HG03095 (cell line): ENCODE measurements at regions not wholly inside any gene's neighbourhood (a gene's known extent, or its start where the extent isn't known, plus 50 kb on each side); places are given as distances from the start of the nearest gene placed in this dataset.
"Not testable (repeated sequence)": the region's sequence is repeated elsewhere in the genome, so short reads cannot be mapped to it uniquely, and the experiment has no call there.

Experiments used
- ATAC-seq: cut with Tn5 transposase; IDR thresholded peaks from one replicate; pipeline ENCODE4 v1.9.1; 2021; ENCODE audit warnings: moderate library complexity; ENCODE audit not compliant: unreplicated experiment

DNA sequence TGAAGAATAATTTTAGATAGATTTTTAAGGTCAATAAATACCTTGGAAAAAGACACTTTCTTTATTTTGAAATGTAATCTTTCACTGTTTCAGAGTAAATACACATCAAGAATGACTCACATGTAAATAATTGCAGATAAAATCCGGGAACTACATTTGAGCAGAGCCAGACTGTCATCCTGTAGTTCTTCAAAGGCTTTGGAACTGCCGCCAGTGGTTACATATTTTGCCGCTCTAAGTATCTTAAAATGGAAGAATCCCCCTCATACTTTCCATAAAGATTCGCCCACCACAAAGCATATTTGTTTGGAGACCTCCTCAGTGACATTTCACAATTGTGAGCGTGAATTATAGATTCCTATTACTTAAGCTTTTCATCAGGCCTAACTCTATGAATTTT is 607.8 kb upstream of the ZFP42 start:
- ATAC-seq: no peak

DNA sequence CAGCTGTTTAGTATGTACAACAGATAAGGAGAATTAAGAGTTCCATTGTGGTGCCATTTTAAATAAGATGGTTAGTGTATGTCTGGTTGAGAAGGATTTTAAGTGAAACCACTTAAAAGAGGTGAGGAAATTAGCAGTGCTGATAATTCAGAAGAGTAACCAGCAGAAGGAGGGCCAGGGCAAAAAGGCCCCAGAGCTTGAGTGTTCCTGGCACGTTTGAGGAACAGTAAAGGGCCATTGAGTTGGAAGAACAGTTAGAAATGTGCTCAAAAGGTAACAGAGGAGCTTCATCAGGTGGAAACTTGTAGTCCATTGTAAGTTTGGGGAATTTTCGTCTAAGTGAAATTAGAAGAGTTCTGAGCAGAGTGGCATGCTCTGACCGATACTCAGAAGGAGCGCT is 606.2 kb upstream of the ZFP42 start:
- no peak for ATAC-seq

DNA sequence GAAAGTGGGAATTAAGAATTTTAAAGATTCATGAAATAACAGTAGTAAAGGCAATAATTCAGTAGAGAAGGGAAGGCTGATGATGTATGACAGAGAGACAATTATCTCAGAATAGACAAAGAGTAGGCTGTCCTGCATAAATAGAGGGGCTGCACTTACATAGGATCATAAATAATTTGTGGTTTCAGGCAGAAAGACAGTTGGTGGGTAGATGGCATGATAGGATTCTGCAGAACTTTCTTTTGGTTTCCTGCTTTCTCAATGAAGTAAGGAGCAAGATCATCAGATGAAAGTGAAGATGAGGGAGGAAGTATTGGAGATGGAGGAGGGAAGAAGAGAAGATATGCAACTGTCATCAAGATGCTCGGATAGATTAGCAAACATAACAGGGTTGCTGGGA is 604.9 kb upstream of the ZFP42 start:
- no peak for ATAC-seq

- ATAC-seq: no peak
These were observed 601.8 kb upstream of the ZFP42 start for GRCh38 chr4:187393531-187394344.

- ATAC-seq: no peak
These were observed 599.5 kb upstream of the ZFP42 start for GRCh38 chr4:187396106-187396505.

GRCh38 chr4:187408447-187408846 is 587.1 kb upstream of the ZFP42 start:
- ATAC-seq: not testable (repeated sequence)

GRCh38 chr4:187413564-187414358 is 581.8 kb upstream of the ZFP42 start:
- ATAC-seq: no peak

- ATAC-seq: no peak
These were observed 580.9 kb upstream of the ZFP42 start for GRCh38 chr4:187414716-187415115.

DNA sequence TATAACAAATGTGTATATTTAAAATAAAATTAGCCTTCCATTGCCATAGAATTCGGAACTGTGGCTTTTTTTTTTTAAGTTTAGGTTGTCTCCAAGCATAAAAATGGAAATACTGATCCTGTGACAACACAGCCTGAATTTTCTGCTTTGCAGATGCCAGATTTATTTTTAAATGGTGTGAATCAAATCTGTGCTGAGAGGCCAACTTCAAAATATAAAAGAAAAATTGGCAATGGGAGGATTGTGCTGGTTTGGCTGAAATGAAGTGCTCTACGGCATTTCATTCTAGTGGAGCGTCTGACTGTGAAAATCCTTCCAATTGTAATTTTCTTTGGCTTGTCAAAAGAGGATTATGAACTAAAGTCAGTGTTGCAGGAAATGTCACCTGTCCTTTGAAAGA is 580.3 kb upstream of the ZFP42 start:
- ATAC-seq: no peak

- no peak for ATAC-seq
These were observed 579.4 kb upstream of the ZFP42 start for GRCh38 chr4:187416216-187416615.

DNA sequence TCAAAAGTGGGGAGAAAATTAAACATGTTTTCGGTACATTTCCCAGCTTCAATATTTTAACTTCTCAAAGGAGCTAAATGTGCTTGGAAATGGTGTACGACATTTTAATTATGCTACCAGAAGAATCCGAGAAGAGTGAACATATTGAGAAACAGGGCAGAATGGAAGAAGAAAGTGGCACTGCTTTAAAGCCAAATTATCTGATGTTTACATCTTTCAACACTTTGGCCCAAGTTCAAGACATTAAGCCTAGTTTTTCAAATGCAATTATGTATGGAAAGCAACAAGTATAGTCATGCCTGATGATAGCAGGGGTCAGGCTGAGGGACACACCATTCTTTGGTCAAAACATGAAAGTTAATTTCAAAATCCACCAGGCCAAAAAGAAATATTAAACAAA is 577.9 kb upstream of the ZFP42 start:
- no peak for ATAC-seq

GRCh38 chr4:187422655-187423054 is 572.9 kb upstream of the ZFP42 start:
- ATAC-seq: no peak

GRCh38 chr4:187424636-187425035 is 570.9 kb upstream of the ZFP42 start:
- ATAC-seq: no peak

DNA sequence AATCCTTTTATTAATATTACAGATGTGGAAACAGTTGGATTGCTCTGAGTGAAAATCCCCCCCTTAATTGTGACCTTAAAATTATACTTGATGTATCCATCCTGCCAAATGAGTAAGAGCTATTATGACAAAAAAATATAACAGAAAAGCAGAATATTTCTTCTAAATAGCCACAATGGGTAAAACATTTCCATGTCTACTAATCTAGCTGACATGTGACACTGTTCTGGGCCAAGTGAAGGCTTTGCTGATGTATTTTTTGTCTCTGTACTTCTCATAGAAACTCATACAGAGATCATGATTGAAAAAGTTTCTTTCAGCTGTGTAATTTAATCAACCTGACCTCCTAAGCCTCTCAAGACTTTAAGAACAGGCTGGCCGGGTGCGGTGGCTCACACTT is 569.1 kb upstream of the ZFP42 start:
- ATAC-seq: no peak

GRCh38 chr4:187432310-187432709 is 563.3 kb upstream of the ZFP42 start:
- no peak for ATAC-seq

DNA sequence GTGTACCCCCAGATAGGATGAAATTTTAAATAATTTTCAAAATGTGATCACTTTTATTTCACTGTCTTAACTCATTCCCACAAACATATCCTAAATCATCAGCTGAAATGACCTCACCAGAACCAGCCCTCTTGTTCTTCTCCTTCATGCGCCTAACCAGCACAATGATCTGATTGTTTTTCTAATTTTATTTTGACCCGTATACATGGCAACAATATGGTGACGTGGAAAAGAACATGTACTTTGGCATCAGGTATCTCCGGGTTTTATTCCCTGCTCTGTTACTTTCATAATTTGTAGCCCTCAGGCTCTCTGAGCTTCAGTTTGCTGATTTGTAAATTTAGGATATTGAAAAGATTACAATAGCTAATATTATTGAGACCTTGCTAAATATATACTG is 562.4 kb upstream of the ZFP42 start:
- no peak for ATAC-seq

DNA sequence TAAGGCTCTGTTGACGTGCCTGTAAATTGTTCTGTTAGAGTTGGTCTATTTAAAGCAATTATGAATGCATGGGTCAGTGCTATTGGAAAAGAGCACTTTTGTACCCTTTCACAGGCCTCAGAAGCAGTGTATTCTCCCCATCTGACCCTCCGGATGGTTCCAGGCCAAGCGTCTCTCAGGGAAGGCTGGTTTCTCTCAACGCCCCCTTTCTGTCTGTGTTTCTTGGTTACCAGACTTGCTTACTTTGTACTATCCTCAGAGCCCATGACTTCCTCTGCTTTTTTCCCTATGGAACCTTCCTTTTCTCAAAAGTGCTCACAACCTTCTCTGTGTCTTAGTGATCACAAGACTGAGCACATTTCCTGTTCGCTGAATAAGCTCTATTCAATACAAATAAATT is 559.3 kb upstream of the ZFP42 start:
- ATAC-seq: no peak

DNA sequence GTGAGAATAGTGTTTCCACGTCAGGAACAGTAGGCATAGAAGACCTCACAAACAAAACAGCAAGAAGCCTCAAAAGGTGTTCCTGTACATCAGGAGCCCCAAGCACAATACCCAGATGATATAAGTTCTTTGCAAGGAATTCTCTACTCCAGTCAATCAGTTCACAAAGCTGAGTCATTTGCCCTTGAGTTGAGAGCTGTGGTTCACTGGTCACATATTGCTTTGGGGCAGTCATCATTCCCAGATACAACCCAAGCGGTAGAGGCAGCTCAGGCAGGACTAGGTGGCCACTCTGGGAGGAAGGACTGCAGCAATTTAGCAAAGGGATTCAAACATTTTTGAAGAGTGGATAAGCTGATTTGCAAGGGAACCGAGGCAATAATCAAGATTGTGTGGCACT is 551.5 kb upstream of the ZFP42 start:
- ATAC-seq: no peak

GRCh38 chr4:187449702-187450101 is 545.9 kb upstream of the ZFP42 start:
- ATAC-seq: no peak

- ATAC-seq: no peak
These were observed 543.8 kb upstream of the ZFP42 start for GRCh38 chr4:187451776-187452175.

- ATAC-seq: no peak
These were observed 535.6 kb upstream of the ZFP42 start for GRCh38 chr4:187460016-187460415.

DNA sequence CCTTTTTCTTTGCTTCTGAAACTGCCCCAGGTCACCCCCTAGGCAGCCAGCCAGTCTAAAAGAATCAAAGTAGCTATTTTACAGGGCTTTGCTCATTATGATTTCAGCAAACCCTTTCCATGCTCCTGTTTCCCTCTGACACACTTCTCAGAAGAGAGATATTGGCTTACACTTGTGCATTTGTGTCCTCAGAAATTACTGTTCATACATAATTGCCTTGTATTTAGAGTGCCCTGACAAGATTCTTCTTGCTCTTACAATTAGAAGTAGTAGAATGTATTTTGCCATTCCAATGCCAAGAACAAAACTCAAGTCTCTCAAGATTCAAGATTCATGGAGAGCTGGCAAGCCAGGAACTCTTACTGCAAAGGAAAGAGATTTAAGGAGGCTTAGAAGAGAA is 531.0 kb upstream of the ZFP42 start:
- no peak for ATAC-seq
